ENCODE measurements at regions not wholly inside any gene's neighbourhood (a gene's known extent, or its start where the extent isn't known, plus 50 kb on each side); places are given as distances from the start of the nearest gene placed in this dataset.

GRCh38 chr6:22696481-22696880 lies 127.1 kb downstream of the HDGFL1 start:
- TF ChIP-seq POLR2AphosphoS5 (IDR thresholded peaks at IDR 0.05) (no peak), POLR2A (IDR thresholded peaks at IDR 0.05; ENCODE audit: low read depth) (no peak), EP300 (IDR thresholded peaks at IDR 0.05) (no peak), CTCF (IDR thresholded peaks at IDR 0.05) (no peak)
- intact Hi-C loops (cut with DNase I), result no loop called here
- no peaks in the 10 kb centered on the region for H3K4me1 ChIP-seq
- WGBS, result 98% methylated on average over 4 of the region's 4 CpGs
- no peaks in the 10 kb centered on the region for H3K27me3 ChIP-seq
- no peak overlapping the region for H3K27ac ChIP-seq (replicated peaks in 1 of 4)
- DNase-seq (ENCODE audit: extremely low spot score), result no peak
- H3K9me3 ChIP-seq, result no peaks in the 10 kb centered on the region
- H3K36me3 ChIP-seq, result no peaks in the 10 kb centered on the region
- H3K4me3 ChIP-seq, result no peak overlapping the region

- Histone ChIP-seq H3K36me3 (no peaks in the 10 kb centered on the region), H3K4me1 (no peaks in the 10 kb centered on the region), H3K27ac (replicated peaks in 1 of 4) (no peak overlapping the region), H3K27me3 (no peaks in the 10 kb centered on the region), H3K9me3 (no peaks in the 10 kb centered on the region), H3K4me3 (no peak overlapping the region)
- intact Hi-C loops (cut with DNase I), result no loop called here
- WGBS, result 91% methylated on average over 2 of the region's 2 CpGs
- no peak for DNase-seq (ENCODE audit: extremely low spot score)
- TF ChIP-seq POLR2A (IDR thresholded peaks at IDR 0.05; ENCODE audit: low read depth) (no peak), CTCF (IDR thresholded peaks at IDR 0.05) (no peak), POLR2AphosphoS5 (IDR thresholded peaks at IDR 0.05) (no peak), EP300 (IDR thresholded peaks at IDR 0.05) (no peak)
Observed at GRCh38 chr6:22697306-22697705, 127.9 kb downstream of the HDGFL1 start.

DNA sequence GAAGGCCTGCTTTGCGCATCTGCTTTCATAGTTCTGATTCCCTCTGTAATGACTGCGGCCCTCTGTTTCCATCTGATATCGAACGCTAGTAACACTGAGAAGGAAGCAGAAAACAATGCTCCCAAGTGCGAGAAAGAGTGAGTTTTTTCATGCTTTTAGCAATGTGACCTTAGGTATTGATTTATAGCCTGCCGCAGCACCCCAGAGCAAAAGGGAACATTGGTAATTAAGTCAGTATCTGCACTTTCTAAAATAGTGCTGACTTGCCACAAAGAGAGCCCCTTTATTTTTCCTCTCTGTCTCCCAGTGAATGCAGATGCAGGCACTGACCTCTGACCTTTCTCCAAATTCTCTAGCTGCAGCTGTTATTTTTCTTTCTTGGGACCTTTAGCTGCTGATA lies 129.8 kb downstream of the HDGFL1 start:
- intact Hi-C loops (cut with DNase I), result no loop called here
- H3K36me3 ChIP-seq, result no peaks in the 10 kb centered on the region

GRCh38 chr6:22706651-22707050 lies 137.3 kb downstream of the HDGFL1 start:
- intact Hi-C loops (cut with DNase I), result no loop called here
- TF ChIP-seq POLR2AphosphoS5 (IDR thresholded peaks at IDR 0.05) (no peak), CTCF (IDR thresholded peaks at IDR 0.05) (no peak)
- Histone ChIP-seq H3K4me1 (peaks cover 0 to 15% (median 13%) of the 10 kb centered on the region in 4 donors), H3K27me3 (no peaks in the 10 kb centered on the region), H3K9me3 (no peaks in the 10 kb centered on the region), H3K4me3 (no peak overlapping the region), H3K27ac (replicated peaks in 1 of 4) (no peak overlapping the region), H3K36me3 (no peaks in the 10 kb centered on the region)
- 70% methylated on average over 5 of the region's 5 CpGs for WGBS
- no peak for DNase-seq (ENCODE audit: extremely low spot score)

More for the DNA sequence above, 129.8 kb downstream of the HDGFL1 start:
- Histone ChIP-seq H3K4me1 (no peaks in the 10 kb centered on the region), H3K27me3 (no peaks in the 10 kb centered on the region), H3K9me3 (no peaks in the 10 kb centered on the region), H3K4me3 (no peak overlapping the region), H3K27ac (replicated peaks in 1 of 4) (no peak overlapping the region)
- WGBS, result 57% methylated on average over 6 of the region's 6 CpGs
- no peak for DNase-seq (ENCODE audit: extremely low spot score)
- TF ChIP-seq POLR2A (IDR thresholded peaks at IDR 0.05; ENCODE audit: low read depth), result no peak
- TF ChIP-seq CTCF (IDR thresholded peaks at IDR 0.05), result no peak
- TF ChIP-seq EP300 (IDR thresholded peaks at IDR 0.05), result no peak
- TF ChIP-seq POLR2AphosphoS5 (IDR thresholded peaks at IDR 0.05), result no peak

DNA sequence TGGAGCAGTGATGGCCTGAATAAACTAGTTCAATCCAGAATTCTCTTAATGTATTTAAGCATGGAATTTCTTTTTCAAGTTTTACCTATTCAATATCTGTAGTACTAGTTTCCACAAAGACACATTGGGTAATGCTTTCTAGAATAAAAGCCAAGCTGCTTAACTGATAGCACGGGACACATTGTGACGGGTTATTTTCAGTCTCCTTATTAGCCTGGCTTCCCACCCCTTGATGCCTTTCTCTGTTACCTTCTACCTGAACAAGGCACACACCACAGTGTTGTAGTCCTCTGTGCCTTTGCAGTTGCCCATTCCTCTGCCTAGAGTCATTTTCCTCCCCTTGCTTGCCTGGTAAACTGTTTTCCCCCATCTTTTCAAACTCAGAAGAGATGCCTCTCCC lies 139.1 kb downstream of the HDGFL1 start:
- intact Hi-C loops (cut with DNase I), result no loop called here
- no peaks in the 10 kb centered on the region for H3K36me3 ChIP-seq
- peaks cover 0 to 15% (median 13%) of the 10 kb centered on the region in 4 donors for H3K4me1 ChIP-seq
- TF ChIP-seq POLR2AphosphoS5 (IDR thresholded peaks at IDR 0.05), result no peak
- no peak for TF ChIP-seq POLR2A (IDR thresholded peaks at IDR 0.05; ENCODE audit: low read depth)
- TF ChIP-seq CTCF (IDR thresholded peaks at IDR 0.05), result no peak
- no peak for TF ChIP-seq EP300 (IDR thresholded peaks at IDR 0.05)
- DNase-seq (ENCODE audit: extremely low spot score), result no peak
- WGBS, result 89% methylated on average over 2 of the region's 2 CpGs
- no peak overlapping the region for H3K4me3 ChIP-seq
- H3K27me3 ChIP-seq, result no peaks in the 10 kb centered on the region
- H3K9me3 ChIP-seq, result no peaks in the 10 kb centered on the region
- no peak overlapping the region for H3K27ac ChIP-seq (replicated peaks in 1 of 4)

Measured in esophagus muscularis mucosa (tissue), 4 donors.